Keratinocyte (primary cell): ENCODE measurements at regions not wholly inside any gene's neighbourhood (a gene's known extent, or its start where the extent isn't known, plus 50 kb on each side); places are given as distances from the start of the nearest gene placed in this dataset.
A peak's percentile ranks its signal among the peaks of the same experiment; 100 is the strongest.
"Not testable (repeated sequence)": the region's sequence is repeated elsewhere in the genome, so short reads cannot be mapped to it uniquely, and the experiment has no call there.

Source experiments
- DNase-seq: peaks from one replicate; pipeline ENCODE4 v3.0.0-alpha.2; 2011; ENCODE audit warnings: low read depth, missing footprints, low spot score
- FAIRE-seq: peaks from 2 replicates; lab custom pipeline; 2011; peaks lifted over from hg19 to GRCh38; lab: Jason Lieb, UNC
- H2AFZ ChIP-seq: 2 replicates; pipeline ENCODE4 v1.6.0; 2012; ENCODE audit warnings: low read length, control low read depth, inconsistent platforms; ENCODE audit not compliant: control insufficient read depth
- H3K27ac ChIP-seq: 2 replicates; pipeline ENCODE4 v1.5.1; 2011; ENCODE audit warnings: low read length; ENCODE audit not compliant: control insufficient read depth, insufficient read depth
- H3K27me3 ChIP-seq: 3 replicates; pipeline ENCODE4 v1.6.0; 2011; ENCODE audit warnings: low read length; ENCODE audit not compliant: control insufficient read depth, insufficient read depth; ENCODE audit errors: extremely low read depth
- H3K36me3 ChIP-seq, 2 experiments: 2 replicates in 1 of 2; 3 replicates in 1 of 2; pipeline ENCODE4 v1.5.1; 2011; ENCODE audit warnings: low read length in 2 of 2, mild to moderate bottlenecking in 1 of 2; ENCODE audit not compliant: control insufficient read depth in 2 of 2, insufficient read depth in 2 of 2; ENCODE audit errors: extremely low read depth in 1 of 2
- H3K4me1 ChIP-seq: 3 replicates; pipeline ENCODE4 v1.5.1; 2011; ENCODE audit warnings: low read length; ENCODE audit not compliant: control insufficient read depth, insufficient read depth; ENCODE audit errors: extremely low read depth
- H3K4me2 ChIP-seq: 3 replicates; pipeline ENCODE4 v1.6.0; 2011; ENCODE audit warnings: low read depth, low read length; ENCODE audit not compliant: control insufficient read depth, insufficient read depth; ENCODE audit errors: extremely low read depth
- H3K4me3 ChIP-seq, 3 experiments: fragments of 200-600 bp in 1 of 3; sonication (generic) in 1 of 3; 2 replicates in 2 of 3; 3 replicates in 1 of 3; pipeline ENCODE4 v1.5.1; 2011 to 2016; ENCODE audit warnings: low read length in 3 of 3, mild to moderate bottlenecking in 3 of 3, control low read depth in 2 of 3, inconsistent platforms in 1 of 3, low read depth in 1 of 3, mixed read lengths in 1 of 3, mixed run types in 1 of 3, moderate library complexity in 1 of 3; ENCODE audit not compliant: control insufficient read depth in 2 of 3, insufficient read depth in 2 of 3; ENCODE audit errors: extremely low read depth in 1 of 3
- H3K79me2 ChIP-seq: 2 replicates; pipeline ENCODE4 v1.6.0; 2012; ENCODE audit warnings: low read length; ENCODE audit not compliant: control insufficient read depth, insufficient read depth
- H3K9ac ChIP-seq: 3 replicates; pipeline ENCODE4 v1.6.0; 2011; ENCODE audit warnings: low read length; ENCODE audit not compliant: control insufficient read depth, insufficient read depth; ENCODE audit errors: extremely low read depth
- H3K9me1 ChIP-seq: 3 replicates; pipeline ENCODE4 v1.6.0; 2011; ENCODE audit warnings: low read length; ENCODE audit not compliant: control insufficient read depth, insufficient read depth; ENCODE audit errors: extremely low read depth
- H3K9me3 ChIP-seq: 2 replicates; pipeline ENCODE4 v1.5.1; 2012; ENCODE audit warnings: low read depth, low read length; ENCODE audit not compliant: control insufficient read depth
- H4K20me1 ChIP-seq: 3 replicates; pipeline ENCODE4 v1.6.0; 2011; ENCODE audit warnings: low read length; ENCODE audit not compliant: control insufficient read depth, insufficient read depth; ENCODE audit errors: extremely low read depth
- CTCF ChIP-seq, 3 experiments: IDR thresholded peaks in 1 of 3; conservative IDR thresholded peaks in 1 of 3; optimal IDR thresholded peaks in 1 of 3; 2 replicates in 2 of 3; 3 replicates in 1 of 3; pipeline versions ENCODE3 to v1.5.1; 2011; ENCODE audit warnings: low read length in 3 of 3, mild to moderate bottlenecking in 3 of 3, moderate library complexity in 2 of 3, control low read depth in 1 of 3, inconsistent platforms in 1 of 3; ENCODE audit not compliant: insufficient read depth in 2 of 3; ENCODE audit errors: extremely low read depth in 1 of 3
- EZH2 ChIP-seq: IDR thresholded peaks from one replicate; pipeline ENCODE4 v1.6.1; 2012; ENCODE audit warnings: inconsistent platforms, mild to moderate bottlenecking, low read length, moderate library complexity
- dilution Hi-C: fragments of 300-500 bp; cut with MboI; formaldehyde crosslinking; loops from one replicate; pipeline ENCODE4 v1.7.0; 2020; ENCODE audit warnings: low sequenced_read_pairs; ENCODE audit not compliant: extremely low pct_ligation_motif_present

- H2AFZ ChIP-seq, H3K4me2 ChIP-seq, H3K4me3 ChIP-seq, H3K27ac ChIP-seq, dilution Hi-C loops, H4K20me1 ChIP-seq, H3K4me1 ChIP-seq, H3K36me3 ChIP-seq, H3K9ac ChIP-seq, H3K79me2 ChIP-seq, H3K9me3 ChIP-seq, H3K27me3 ChIP-seq, DNase-seq, H3K9me1 ChIP-seq: not testable (repeated sequence)
- FAIRE-seq: peak; percentile 73
These were observed 56.2 kb upstream of the TFPI start for GRCh38 chr2:187610450-187610849.

- Histone ChIP-seq H3K36me3 (no peaks in the 10 kb centered on the region), H2AFZ (no peak overlapping the region), H3K4me3 (no peak overlapping the region), H4K20me1 (no peaks in the 10 kb centered on the region), H3K79me2 (no peaks in the 10 kb centered on the region), H3K9me3 (no peaks in the 10 kb centered on the region), H3K9ac (no peak overlapping the region), H3K4me1 (no peaks in the 10 kb centered on the region), H3K27me3 (no peaks in the 10 kb centered on the region), H3K4me2 (no peak overlapping the region), H3K9me1 (no peaks in the 10 kb centered on the region), H3K27ac (no peak overlapping the region)
- dilution Hi-C loops: no loop called here
- DNase-seq: no peak
- no peak for TF ChIP-seq EZH2
- TF ChIP-seq CTCF (optimal IDR thresholded peaks at IDR 0.05 in 1 of 3, IDR thresholded peaks at IDR 0.05 in 1 of 3, conservative IDR thresholded peaks at IDR 0.05 in 1 of 3; ENCODE audit: extremely low read depth in 1 of 3, insufficient read depth in 2 of 3, low read length in 3 of 3): no peak
- no peak for FAIRE-seq
These were observed 58.6 kb upstream of the TFPI start for GRCh38 chr2:187612857-187613256.

- Histone ChIP-seq H3K9me1 (no peaks in the 10 kb centered on the region), H3K36me3 (no peaks in the 10 kb centered on the region), H3K4me1 (no peaks in the 10 kb centered on the region), H3K27ac (no peak overlapping the region), H3K9me3 (no peaks in the 10 kb centered on the region), H3K4me2 (no peak overlapping the region), H3K79me2 (no peaks in the 10 kb centered on the region), H2AFZ (no peak overlapping the region), H3K9ac (no peak overlapping the region), H3K4me3 (no peak overlapping the region), H4K20me1 (no peaks in the 10 kb centered on the region), H3K27me3 (no peaks in the 10 kb centered on the region)
- FAIRE-seq (no peak), DNase-seq (no peak)
- TF ChIP-seq EZH2: no peak
- dilution Hi-C loops: no loop called here
These were observed 60.5 kb upstream of the TFPI start for GRCh38 chr2:187614756-187615155.
